GM12878 (cell line): ENCODE measurements at regions not wholly inside any gene's neighbourhood (a gene's known extent, or its start where the extent isn't known, plus 50 kb on each side); places are given as distances from the start of the nearest gene placed in this dataset.

Source experiments
- ATAC-seq: fragments of 200-7000 bp; cut with Tn5 transposase; 3 replicates; pipeline ENCODE4 v1.9.1; 2020; ENCODE audit warnings: mild to moderate bottlenecking, moderate library complexity
- BruUV-seq: library from RNA; stranded (reverse); fragments of 400-500 nt; replicated peaks from 2 replicates; lab custom pipeline; 2021; lab: Mats Ljungman, UMichigan
- CTCF ChIA-PET: fragments of 300-600 bp; sonication (Branson Sonifier 250); formaldehyde crosslinking; extraction: SDS; loops from one replicate; lab custom pipeline; 2021; ENCODE audit warnings: inconsistent platforms; lab: Yijun Ruan, JAX
- POLR2A ChIA-PET: fragments of 350-600 bp; formaldehyde crosslinking; extraction: SDS; loops from one replicate; lab custom pipeline; 2021; ENCODE audit warnings: inconsistent platforms; lab: Charles Lee
- RAD21 ChIA-PET: fragments of 300-600 bp; sonication (Branson Sonifier 250); formaldehyde crosslinking; loops from one replicate; lab custom pipeline; 2023; ENCODE audit warnings: antibody characterized with exemption; ENCODE audit not compliant: unreplicated experiment; lab: Charles Lee
- SMC1A ChIA-PET: fragments of 300-600 bp; sonication (Branson Sonifier 250); formaldehyde crosslinking; loops from one replicate; lab custom pipeline; 2023; ENCODE audit not compliant: unreplicated experiment, uncharacterized antibody; lab: Charles Lee
- DNase-seq: peaks from one replicate; pipeline ENCODE4 v3.0.0-alpha.2; 2011; ENCODE audit warnings: low read depth, low spot score
- FAIRE-seq: peaks from 3 replicates; lab custom pipeline; 2011; peaks lifted over from hg19 to GRCh38; lab: Jason Lieb, UNC
- H2AFZ ChIP-seq: 2 replicates; pipeline ENCODE4 v1.6.0; 2011; ENCODE audit warnings: low read depth, low read length, control low read depth; ENCODE audit not compliant: control insufficient read depth
- H3K27ac ChIP-seq: 2 replicates; pipeline ENCODE4 v1.5.1; 2011; ENCODE audit warnings: control low read depth; ENCODE audit not compliant: control insufficient read depth, insufficient read depth
- H3K27me3 ChIP-seq, 2 experiments: replicated peaks in 1 of 2; 2 replicates each; pipeline versions ENCODE4 v1.6.0 to v1.6.1; 2011; ENCODE audit warnings: low read length in 1 of 2; ENCODE audit not compliant: control insufficient read depth in 2 of 2, insufficient read depth in 2 of 2
- H3K36me3 ChIP-seq, 2 experiments: 2 replicates each; pipeline ENCODE4 v1.5.1; 2011; ENCODE audit warnings: low read length in 1 of 2; ENCODE audit not compliant: control insufficient read depth in 2 of 2, insufficient read depth in 2 of 2
- H3K4me1 ChIP-seq: 2 replicates; pipeline ENCODE4 v1.6.1; 2011; ENCODE audit warnings: mild to moderate bottlenecking, low read length, moderate library complexity, mixed read lengths; ENCODE audit not compliant: control insufficient read depth, insufficient read depth
- H3K4me2 ChIP-seq: 2 replicates; pipeline ENCODE4 v1.6.0; 2011; ENCODE audit warnings: control low read depth; ENCODE audit not compliant: control insufficient read depth, insufficient read depth
- H3K4me3 ChIP-seq: fragments of 200-600 bp; sonication (generic); 2 replicates; pipeline ENCODE4 v1.5.1; 2016
- H3K79me2 ChIP-seq: 2 replicates; pipeline ENCODE4 v1.6.0; 2011; ENCODE audit warnings: low read length; ENCODE audit not compliant: control insufficient read depth, insufficient read depth
- H3K9ac ChIP-seq: 2 replicates; pipeline ENCODE4 v1.8.0; 2011; ENCODE audit warnings: low read length, control low read depth, mixed read lengths; ENCODE audit not compliant: control insufficient read depth, insufficient read depth
- H3K9me3 ChIP-seq: replicated peaks from 3 replicates; pipeline ENCODE4 v1.5.1; 2011; ENCODE audit warnings: mild to moderate bottlenecking, low read length; ENCODE audit not compliant: control insufficient read depth, insufficient read depth
- H4K20me1 ChIP-seq: 2 replicates; pipeline ENCODE4 v1.6.0; 2011; ENCODE audit not compliant: control insufficient read depth, insufficient read depth
- ATF7 ChIP-seq: fragments of 450-650 bp; IDR thresholded peaks from 2 replicates; pipeline ENCODE4 v1.6.1; 2016; ENCODE audit warnings: low read depth, mild to moderate bottlenecking
- BRCA1 ChIP-seq: IDR thresholded peaks from 2 replicates; pipeline ENCODE4 v1.6.1; 2011; ENCODE audit warnings: low read depth, low read length, improper control_type of control experiment
- CBFB ChIP-seq: IDR thresholded peaks from 2 replicates; pipeline ENCODE4 v1.6.1; 2016; ENCODE audit warnings: antibody characterized with exemption, low read depth
- CHD4 ChIP-seq: fragments of 200-600 bp; sonication (generic); IDR thresholded peaks from 2 replicates; pipeline ENCODE4 v1.6.1; 2016; ENCODE audit warnings: mild to moderate bottlenecking
- DPF2 ChIP-seq: fragments of 450-650 bp; IDR thresholded peaks from 2 replicates; pipeline ENCODE4 v1.6.1; 2017; ENCODE audit warnings: mild to moderate bottlenecking
- HDAC2 ChIP-seq: fragments of 200-600 bp; sonication (generic); IDR thresholded peaks from 2 replicates; pipeline ENCODE4 v1.6.1; 2017
- MXI1 ChIP-seq: fragments of 150-350 bp; IDR thresholded peaks from 2 replicates; pipeline ENCODE4 v1.6.1; 2011; ENCODE audit warnings: low read depth, mild to moderate bottlenecking, inconsistent platforms, low read length, improper control_type of control experiment
- POLR2AphosphoS5 ChIP-seq: IDR thresholded peaks from 2 replicates; pipeline ENCODE4 v1.6.1; 2011; ENCODE audit warnings: mild to moderate bottlenecking, low read length, inconsistent platforms
- RB1 ChIP-seq: fragments of 450-650 bp; formaldehyde crosslinking; IDR thresholded peaks from 2 replicates; pipeline ENCODE4 v1.6.1; 2017; ENCODE audit warnings: mild to moderate bottlenecking, borderline replicate concordance
- SIX5 ChIP-seq: IDR thresholded peaks from 2 replicates; pipeline ENCODE4 v1.6.1; 2011; ENCODE audit warnings: mild to moderate bottlenecking, low read depth, low read length, moderate library complexity; ENCODE audit not compliant: severe bottlenecking
- SUZ12 ChIP-seq: fragments of 200-600 bp; sonication (generic); IDR thresholded peaks from one replicate; pipeline ENCODE4 v1.6.1; 2018; ENCODE audit warnings: antibody characterized with exemption, mild to moderate bottlenecking; ENCODE audit not compliant: unreplicated experiment
- TCF3 ChIP-seq: IDR thresholded peaks from 2 replicates; pipeline ENCODE4 v1.6.1; 2012; ENCODE audit warnings: low read depth, mild to moderate bottlenecking, low read length, borderline replicate concordance; ENCODE audit not compliant: insufficient read depth
- TCF7 ChIP-seq: IDR thresholded peaks from 2 replicates; pipeline ENCODE4 v1.6.1; 2014; ENCODE audit warnings: antibody characterized with exemption, borderline replicate concordance
- ZBTB40 ChIP-seq: fragments of 450-650 bp; IDR thresholded peaks from 2 replicates; pipeline ENCODE4 v1.6.1; 2016; ENCODE audit warnings: mild to moderate bottlenecking, moderate library complexity, borderline replicate concordance
- ZSCAN29 ChIP-seq: fragments of 450-650 bp; IDR thresholded peaks from 2 replicates; pipeline ENCODE4 v1.6.1; 2017; ENCODE audit warnings: mild to moderate bottlenecking, moderate library complexity
- whole genome bisulfite sequencing: methylation state at CpG from one replicate; pipeline ENCODE4 v1.1.6; 2016; ENCODE audit warnings: low lambda C conversion rate; ENCODE audit not compliant: insufficient replicate concordance, insufficient coverage; ENCODE audit errors: missing lambda C conversion rate; 5-methylcytosine and 5-hydroxymethylcytosine counted together
- in situ Hi-C: fragments of 300-500 bp; cut with MboI; formaldehyde crosslinking; loops from 9 replicates; pipeline ENCODE4 v1.14.3; 2018; ENCODE audit warnings: mixed read lengths
- intact Hi-C: fragments of 100-400 bp; cut with micrococcal nuclease; formaldehyde crosslinking; loops from one replicate; pipeline ENCODE4 v1.14.2; 2022; ENCODE audit not compliant: unreplicated experiment

GRCh38 chr5:9743507-9743906 is 113.4 kb upstream of the TAS2R1 start (continued):
- TF ChIP-seq ZBTB40, result no peak
- no peak for TF ChIP-seq HDAC2

- Histone ChIP-seq H3K79me2 (no peaks in the 10 kb centered on the region), H3K9ac (no peak overlapping the region)
- ChIA-PET POLR2A (no interaction called here), SMC1A (no interaction called here)
- no peak for ATAC-seq
- 0% methylated on average over 1 of the region's 1 CpG for WGBS
- intact Hi-C loops, result no loop called here
- BruUV-seq, result no TSS peak
- FAIRE-seq, result no peak
- no peak for DNase-seq
- TF ChIP-seq ZBTB40, result no peak
- no peak for TF ChIP-seq BRCA1
- no peak for TF ChIP-seq TCF3
- no peak for TF ChIP-seq CBFB
- TF ChIP-seq HDAC2, result no peak
- no peak for TF ChIP-seq POLR2AphosphoS5
- TF ChIP-seq ZSCAN29, result no peak
- no peak for TF ChIP-seq SUZ12
- no peak for TF ChIP-seq RB1
- no peak for TF ChIP-seq DPF2
- TF ChIP-seq MXI1, result no peak
- TF ChIP-seq TCF7, result no peak
- TF ChIP-seq CHD4, result no peak
- no peak for TF ChIP-seq SIX5
- no peak for TF ChIP-seq ATF7
- TF ChIP-seq, all 136 proteins: peak for 0
- RAD21 ChIA-PET, result no interaction called here
- Histone ChIP-seq H2AFZ (no peak overlapping the region), H3K27ac (no peak overlapping the region), H3K4me1 (no peaks in the 10 kb centered on the region), H3K9me3 (no peaks in the 10 kb centered on the region), H3K27me3 (no peaks in the 10 kb centered on the region), H4K20me1 (no peaks in the 10 kb centered on the region), H3K4me2 (no peak overlapping the region), H3K4me3 (no peak overlapping the region), H3K36me3 (no peaks in the 10 kb centered on the region)
- in situ Hi-C loops, result no loop called here
- CTCF ChIA-PET, result no interaction called here
Observed at GRCh38 chr5:9742848-9743247, 112.7 kb upstream of the TAS2R1 start.
